Stimulated activated CD4-positive, alpha-beta T cell treated with anti-CD3 and anti-CD28 coated beads, Interleukin-12 subunit alpha, Interleukin-12 subunit beta, amount 100 ng/mL, for 24 hours (primary cell): ENCODE measurements at regions not wholly inside any gene's neighbourhood (a gene's known extent, or its start where the extent isn't known, plus 50 kb on each side); places are given as distances from the start of the nearest gene placed in this dataset.

Source experiments
- DNase-seq, 2 experiments: peaks; one replicate each; pipeline ENCODE4 v3.0.0-alpha.2; 2020; ENCODE audit warnings: low read depth in 2 of 2

- DNase-seq: no peak
Measured at GRCh38 chrY:17233435-17234109, 646.4 kb downstream of the CDY2B start.

- DNase-seq: no peak
Measured at GRCh38 chrY:17231994-17232393, 648.0 kb downstream of the CDY2B start.

GRCh38 chrY:17223502-17223901, 656.5 kb downstream of the CDY2B start:
- no peak for DNase-seq

- DNase-seq: no peak
Measured at GRCh38 chrY:17202395-17202794, 677.6 kb downstream of the CDY2B start.

GRCh38 chrY:17184299-17184698, 695.7 kb downstream of the CDY2B start:
- DNase-seq: no peak

DNA sequence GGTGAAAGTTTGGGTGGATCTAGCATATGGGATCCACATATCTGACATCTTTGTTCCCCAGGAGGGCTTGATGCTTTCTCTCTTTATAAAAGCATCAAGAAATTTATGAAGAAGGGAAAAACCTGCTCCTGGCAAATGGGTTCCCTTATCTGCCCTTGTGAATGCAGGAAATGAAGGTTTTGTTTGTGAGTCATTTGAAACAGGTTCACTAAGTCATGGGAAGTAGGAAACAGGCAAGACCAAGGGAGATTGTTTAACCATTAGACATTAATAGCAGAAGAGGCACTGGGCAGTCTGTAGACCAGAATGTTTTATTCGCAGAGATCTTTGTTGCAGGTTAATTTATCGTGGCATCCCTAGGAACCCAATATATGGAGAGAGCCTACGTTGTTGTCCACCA, 713.1 kb downstream of the CDY2B start:
- DNase-seq: no peak

- DNase-seq: no peak
Measured at GRCh38 chrY:17122166-17122565, 757.9 kb downstream of the CDY2B start.

DNA sequence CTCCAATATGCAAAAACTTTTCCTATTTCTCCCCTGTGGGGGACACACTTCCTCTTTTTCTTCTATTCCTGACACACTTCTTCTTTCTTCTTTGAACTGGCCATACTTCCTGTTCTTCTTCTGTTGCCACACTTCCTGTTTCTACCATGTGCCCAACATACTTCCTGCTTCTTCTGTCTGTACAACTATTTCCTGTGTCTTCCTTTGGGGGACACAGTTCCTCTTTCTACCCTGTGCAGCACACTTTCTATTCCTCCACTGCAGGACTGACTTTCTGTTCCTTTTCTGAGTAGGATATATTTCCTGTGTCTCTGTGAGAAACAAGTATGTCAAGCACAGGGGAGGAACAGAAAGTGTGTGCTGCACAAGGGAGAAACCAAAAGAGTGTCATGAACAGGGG, 794.7 kb downstream of the CDY2B start:
- DNase-seq: no peak

- no peak for DNase-seq
Measured at GRCh38 chrY:17079887-17080286, 800.1 kb downstream of the CDY2B start.

GRCh38 chrY:17067307-17067706, 812.7 kb downstream of the CDY2B start:
- DNase-seq: no peak

DNA sequence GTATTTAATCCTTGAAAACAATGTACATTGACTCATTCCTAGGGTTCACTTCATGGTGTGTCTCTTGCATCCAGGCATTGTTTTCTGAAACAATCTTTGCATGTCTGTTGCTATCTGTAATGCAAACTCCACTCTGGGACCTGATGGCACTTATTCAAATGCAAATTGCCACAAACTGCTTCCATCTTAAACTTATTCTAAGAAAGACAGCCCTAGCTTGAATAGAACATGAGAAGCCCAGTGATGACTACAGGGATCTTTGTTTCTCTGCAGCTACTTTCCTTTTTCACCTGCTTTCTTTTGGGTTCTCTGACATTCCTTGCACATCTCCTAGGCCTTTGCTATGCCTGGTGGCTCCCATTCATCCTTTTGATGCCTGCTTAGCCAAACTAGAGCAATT, 827.0 kb downstream of the CDY2B start:
- DNase-seq: no peak

- no peak for DNase-seq
Measured at GRCh38 chrY:17050374-17050773, 829.6 kb downstream of the CDY2B start.

DNA sequence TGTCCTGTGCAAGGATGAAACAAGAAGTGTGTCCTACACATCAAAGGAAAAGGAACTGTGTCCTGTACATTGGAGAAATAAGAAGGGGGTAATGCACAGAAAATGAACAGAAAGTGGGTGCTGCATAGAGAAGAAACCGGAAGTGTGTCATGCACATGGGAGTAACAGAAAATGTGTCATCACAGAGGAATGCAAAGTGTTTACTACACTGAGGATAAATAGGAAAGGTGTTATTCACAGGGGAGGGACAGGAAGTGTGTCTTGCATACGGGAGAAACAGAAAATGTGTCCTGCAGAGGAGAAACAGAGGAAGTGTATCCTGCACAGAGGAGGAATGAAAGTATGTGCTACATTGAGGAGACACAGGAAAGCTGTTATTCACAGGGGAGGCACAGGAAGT, 834.9 kb downstream of the CDY2B start:
- DNase-seq: no peak

DNA sequence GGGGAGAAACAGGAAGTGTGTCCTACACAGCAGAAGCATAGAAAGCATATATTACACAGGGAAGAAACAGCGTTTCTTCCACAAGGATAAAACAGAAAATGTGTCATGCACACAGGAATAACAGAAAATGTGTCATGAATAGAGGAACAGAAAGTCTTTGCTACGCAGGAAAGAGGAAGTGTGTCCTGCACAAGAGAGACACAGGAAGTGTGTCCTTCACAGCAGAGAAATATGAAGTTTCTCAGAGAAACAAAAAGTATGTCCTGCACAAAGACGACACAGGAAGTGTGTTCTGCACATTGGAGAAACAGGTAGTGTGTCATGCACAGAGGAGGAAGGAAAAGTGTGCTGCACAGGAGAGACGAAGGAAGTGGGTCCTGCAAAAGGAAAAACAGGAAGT, 835.3 kb downstream of the CDY2B start:
- no peak for DNase-seq

DNA sequence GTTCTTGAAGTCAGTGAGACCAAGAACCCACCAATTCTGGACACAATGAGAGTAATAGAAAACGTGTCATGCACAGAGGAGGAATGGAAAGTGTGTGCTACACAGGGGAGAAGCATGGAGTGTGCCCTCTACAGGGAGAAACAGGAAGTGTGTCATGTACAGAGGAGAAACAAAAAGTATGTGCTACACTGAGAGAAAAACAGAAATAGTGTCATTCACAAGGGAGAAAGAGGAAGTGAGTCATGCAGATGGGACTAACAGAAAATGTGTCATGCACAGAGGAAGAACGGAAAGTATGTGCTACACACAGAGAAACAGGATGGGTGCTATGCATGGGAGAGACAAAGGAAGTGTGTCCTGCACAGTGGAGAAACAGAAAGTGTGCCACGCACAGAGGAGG, 835.7 kb downstream of the CDY2B start:
- no peak for DNase-seq

- DNase-seq: no peak
Measured at GRCh38 chrY:17038439-17038838, 841.6 kb downstream of the CDY2B start.

GRCh38 chrY:17018126-17018525, 861.9 kb downstream of the CDY2B start:
- DNase-seq: no peak

- no peak for DNase-seq
Measured at GRCh38 chrY:16993551-16993950, 886.5 kb downstream of the CDY2B start.

DNA sequence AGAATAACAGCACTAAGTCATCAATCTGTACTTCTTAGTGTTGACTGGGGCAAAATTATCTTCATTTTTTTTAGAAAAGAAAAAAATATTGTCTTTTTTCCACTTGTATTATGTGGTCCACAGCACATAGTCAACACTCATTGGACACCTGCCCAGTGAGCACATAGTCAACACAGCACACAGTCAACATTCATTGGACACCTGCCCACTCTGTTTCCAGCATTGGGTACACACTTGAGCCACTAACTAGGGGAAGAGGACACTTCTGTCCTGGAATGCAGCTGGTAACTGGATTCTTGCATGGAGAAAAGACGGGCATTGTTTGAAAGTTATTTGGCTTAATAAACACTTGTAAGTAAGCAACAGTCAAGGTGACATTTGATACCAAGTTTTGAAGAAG, 898.2 kb downstream of the CDY2B start:
- no peak for DNase-seq

DNA sequence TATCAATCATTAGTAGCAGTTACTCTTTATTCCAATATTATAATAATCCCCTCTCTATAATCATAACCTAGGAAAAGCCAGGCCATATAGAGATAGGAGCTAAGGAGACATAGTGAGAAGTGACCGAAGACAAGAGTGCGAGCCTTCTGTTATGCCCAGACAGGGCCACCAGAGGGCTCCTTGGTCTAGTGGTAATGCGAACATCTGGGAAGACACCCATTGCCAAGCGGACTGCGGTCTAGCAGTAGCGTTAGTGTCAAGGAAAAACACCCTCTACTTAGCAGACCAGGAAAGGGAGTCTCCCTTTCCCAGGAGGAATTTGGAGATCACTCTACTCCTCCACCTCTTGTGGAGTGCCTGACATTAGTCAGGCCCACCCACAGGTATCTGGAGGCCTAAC, 920.9 kb downstream of the CDY2B start:
- no peak for DNase-seq

GRCh38 chrY:16947221-16947620, 932.8 kb downstream of the CDY2B start:
- DNase-seq: no peak
